Ovary (tissue), 7 donors: ENCODE measurements at regions not wholly inside any gene's neighbourhood (a gene's known extent, or its start where the extent isn't known, plus 50 kb on each side); places are given as distances from the start of the nearest gene placed in this dataset.

ENCODE experiments used
- DNase-seq, 5 donors: peaks; one replicate each; pipeline ENCODE4 v3.0.0-alpha.2; 2019 to 2020
- H3K27ac ChIP-seq, 2 donors: fragments of 200-600 bp; one replicate each; pipeline versions ENCODE4 v1.5.1 to v1.8.0; 2019 to 2022
- H3K27me3 ChIP-seq: fragments of 200-600 bp; one replicate; pipeline ENCODE4 v1.8.0; 2022
- H3K36me3 ChIP-seq: fragments of 200-600 bp; sonication (generic); one replicate; pipeline ENCODE4 v1.5.1; 2019
- H3K4me1 ChIP-seq: one replicate; pipeline ENCODE4 v1.8.1; 2013; ENCODE audit warnings: mild to moderate bottlenecking, moderate library complexity; ENCODE audit not compliant: insufficient read depth
- H3K4me3 ChIP-seq: fragments of 200-600 bp; sonication (generic); one replicate; pipeline ENCODE4 v1.5.1; 2017
- H3K9me3 ChIP-seq, 2 donors: fragments of 200-600 bp in 1 of 2; sonication (generic) in 1 of 2; one replicate each; pipeline versions ENCODE4 v1.5.1 to v1.8.1; 2013 to 2019; ENCODE audit warnings: mild to moderate bottlenecking in 1 of 2, moderate library complexity in 1 of 2
- CTCF ChIP-seq, 3 donors: fragments of 450-650 bp in 2 of 3; fragments of 200-600 bp in 1 of 3; IDR thresholded peaks; one replicate each; pipeline versions ENCODE4 v1.5.1 to v1.8.0; 2016 to 2022; ENCODE audit warnings: antibody characterized with exemption in 3 of 3, mild to moderate bottlenecking in 1 of 3
- EP300 ChIP-seq: sonication (generic); formaldehyde crosslinking; IDR thresholded peaks from one replicate; pipeline ENCODE4 v1.6.1; 2017; ENCODE audit warnings: antibody characterized with exemption
- POLR2A ChIP-seq: fragments of 450-650 bp; IDR thresholded peaks from one replicate; pipeline ENCODE4 v1.6.1; 2017; ENCODE audit warnings: antibody characterized with exemption, mild to moderate bottlenecking, moderate library complexity
- WGBS, 3 donors: extraction: QIAGEN DNeasy Blood & Tissue Kit in 1 of 3; methylation state at CpG; one replicate each; pipeline versions ENCODE4 v1.1.5 to v1.1.7; 2013 to 2017; 5-methylcytosine and 5-hydroxymethylcytosine counted together
- intact Hi-C, 4 donors: fragments of 100-400 bp; cut with DNase I; formaldehyde crosslinking; loops; one replicate each; pipeline versions ENCODE4 v1.11.0 to v1.15.1; 2022 to 2023
- donor health status: DM: no; HTN: no; CAD: no; lungs with moderate emphysema.
- donor health status: DM: no; HTN: no; CAD: no.
- donor health status: Bipolar disorder and iron deficiency.
- donor health status: DM: no; HTN: no; CAD: no.
- donor health status: DM: yes; HTN: yes; CAD: no.

- intact Hi-C loops, result no loop called here
- Histone ChIP-seq H3K27ac (no peak overlapping the region), H3K9me3 (no peaks in the 10 kb centered on the region), H3K36me3 (no peaks in the 10 kb centered on the region), H3K27me3 (no peaks in the 10 kb centered on the region), H3K4me1 (no peaks in the 10 kb centered on the region), H3K4me3 (no peak overlapping the region)
- WGBS, 3 donors, result 53 to 63% (median 61%) methylated on average over 6 of the region's 6 CpGs
- no peak for DNase-seq
- no peak for TF ChIP-seq EP300
- no peak for TF ChIP-seq CTCF (IDR thresholded peaks at IDR 0.05)
- TF ChIP-seq POLR2A, result no peak
Measured at GRCh38 chr10:20406281-20407104, 490.6 kb downstream of the NEBL start.

GRCh38 chr10:20405761-20406160, 491.4 kb downstream of the NEBL start:
- Histone ChIP-seq H3K4me3 (no peak overlapping the region), H3K27me3 (no peaks in the 10 kb centered on the region), H3K9me3 (no peaks in the 10 kb centered on the region), H3K36me3 (no peaks in the 10 kb centered on the region), H3K4me1 (no peaks in the 10 kb centered on the region), H3K27ac (no peak overlapping the region)
- intact Hi-C loops, result no loop called here
- no peak for TF ChIP-seq POLR2A
- TF ChIP-seq EP300, result no peak
- TF ChIP-seq CTCF (IDR thresholded peaks at IDR 0.05), result no peak
- DNase-seq, result no peak
- 25 to 63% (median 28%) methylated on average over 4 of the region's 4 CpGs for WGBS, 3 donors

GRCh38 chr10:20405050-20405449, 492.1 kb downstream of the NEBL start:
- intact Hi-C loops, result no loop called here
- H3K36me3 ChIP-seq, result no peaks in the 10 kb centered on the region
- no peak for DNase-seq

GRCh38 chr10:20399772-20400171, 497.3 kb downstream of the NEBL start:
- DNase-seq, result no peak
- 90 to 96% (median 93%) methylated on average over 2 of the region's 2 CpGs for whole genome bisulfite sequencing, 3 donors

More at GRCh38 chr10:20405050-20405449, 492.1 kb downstream of the NEBL start:
- H3K27ac ChIP-seq, result no peak overlapping the region
- H3K4me1 ChIP-seq, result no peaks in the 10 kb centered on the region
- 74 to 82% (median 79%) methylated on average over 2 of the region's 2 CpGs for WGBS, 3 donors
- H3K4me3 ChIP-seq, result no peak overlapping the region
- H3K9me3 ChIP-seq, result no peaks in the 10 kb centered on the region
- TF ChIP-seq EP300 (no peak), CTCF (IDR thresholded peaks at IDR 0.05) (no peak), POLR2A (no peak)
- H3K27me3 ChIP-seq, result no peaks in the 10 kb centered on the region

More at GRCh38 chr10:20399772-20400171, 497.3 kb downstream of the NEBL start:
- Histone ChIP-seq H3K27me3 (no peaks in the 10 kb centered on the region), H3K9me3 (no peaks in the 10 kb centered on the region), H3K36me3 (no peaks in the 10 kb centered on the region), H3K4me1 (no peaks in the 10 kb centered on the region), H3K4me3 (no peak overlapping the region), H3K27ac (no peak overlapping the region)
- intact Hi-C loops, result no loop called here
- TF ChIP-seq POLR2A (no peak), CTCF (IDR thresholded peaks at IDR 0.05) (no peak)
